CD4-positive, alpha-beta T cell treated with Interleukin-15 for 4 hours (primary cell): ENCODE measurements at regions not wholly inside any gene's neighbourhood (a gene's known extent, or its start where the extent isn't known, plus 50 kb on each side); places are given as distances from the start of the nearest gene placed in this dataset.
"Not testable (repeated sequence)": the region's sequence is repeated elsewhere in the genome, so short reads cannot be mapped to it uniquely, and the experiment has no call there.

Experiments
- DNase-seq: peaks from one replicate; pipeline ENCODE4 v3.0.0-alpha.2; 2020; ENCODE audit warnings: low spot score

- no peak for DNase-seq
Observed at GRCh38 chr11:127965939-127966668, 621.3 kb downstream of the ETS1 start.

GRCh38 chr11:127962416-127962815, 624.9 kb downstream of the ETS1 start:
- DNase-seq = no peak

GRCh38 chr11:127950162-127950561, 637.2 kb downstream of the ETS1 start:
- no peak for DNase-seq

GRCh38 chr11:127943763-127944162, 643.6 kb downstream of the ETS1 start:
- no peak for DNase-seq

GRCh38 chr11:127943152-127943551, 644.2 kb downstream of the ETS1 start:
- no peak for DNase-seq

- DNase-seq = not testable (repeated sequence)
Observed at GRCh38 chr11:127941554-127941953, 645.8 kb downstream of the ETS1 start.

GRCh38 chr11:127939000-127939399, 648.4 kb downstream of the ETS1 start:
- no peak for DNase-seq

- DNase-seq = no peak
Observed at GRCh38 chr11:127935081-127935480, 652.3 kb downstream of the ETS1 start.

- DNase-seq = not testable (repeated sequence)
Observed at GRCh38 chr11:127933961-127934360, 653.4 kb downstream of the ETS1 start.

- no peak for DNase-seq
Observed at GRCh38 chr11:127931803-127932202, 655.6 kb downstream of the ETS1 start.

GRCh38 chr11:127926721-127927120, 660.6 kb downstream of the ETS1 start:
- no peak for DNase-seq

GRCh38 chr11:127925475-127925874, 661.9 kb downstream of the ETS1 start:
- DNase-seq = no peak

GRCh38 chr11:127919206-127920000, 668.0 kb downstream of the ETS1 start:
- no peak for DNase-seq

- no peak for DNase-seq
Observed at GRCh38 chr11:127902382-127902781, 685.0 kb downstream of the ETS1 start.

- DNase-seq = no peak
Observed at GRCh38 chr11:127898422-127899365, 688.7 kb downstream of the ETS1 start.

GRCh38 chr11:127895776-127896175, 691.6 kb downstream of the ETS1 start:
- DNase-seq = no peak

GRCh38 chr11:127894316-127894715, 693.0 kb downstream of the ETS1 start:
- no peak for DNase-seq

- DNase-seq = no peak
Observed at GRCh38 chr11:127890030-127890615, 697.2 kb downstream of the ETS1 start.

GRCh38 chr11:127888386-127888785, 699.0 kb downstream of the ETS1 start:
- no peak for DNase-seq

- no peak for DNase-seq
Observed at GRCh38 chr11:127875131-127875530, 712.2 kb downstream of the ETS1 start.

GRCh38 chr11:127873478-127873877, 713.9 kb downstream of the ETS1 start:
- DNase-seq = no peak

- no peak for DNase-seq
Observed at GRCh38 chr11:127866109-127866508, 721.2 kb downstream of the ETS1 start.
